Prostate gland (tissue), 2 donors: ENCODE measurements at regions not wholly inside any gene's neighbourhood (a gene's known extent, or its start where the extent isn't known, plus 50 kb on each side); places are given as distances from the start of the nearest gene placed in this dataset.

ENCODE experiments used
- CTCF ChIP-seq, 4 experiments: fragments of 200-600 bp in 2 of 4; fragments of 450-650 bp in 2 of 4; sonication (generic) in 2 of 4; IDR thresholded peaks; 1 replicate in 3 of 4; 2 replicates in 1 of 4; pipeline ENCODE4 v1.5.1; 2016 to 2019; ENCODE audit warnings: antibody characterized with exemption in 4 of 4, mild to moderate bottlenecking in 2 of 4, moderate library complexity in 2 of 4
- POLR2A ChIP-seq: fragments of 450-650 bp; IDR thresholded peaks from one replicate; pipeline ENCODE4 v1.6.1; 2016; ENCODE audit warnings: antibody characterized with exemption, mild to moderate bottlenecking
- POLR2AphosphoS5 ChIP-seq: sonication (generic); formaldehyde crosslinking; IDR thresholded peaks from one replicate; pipeline ENCODE4 v1.6.1; 2017; ENCODE audit warnings: antibody characterized with exemption

DNA sequence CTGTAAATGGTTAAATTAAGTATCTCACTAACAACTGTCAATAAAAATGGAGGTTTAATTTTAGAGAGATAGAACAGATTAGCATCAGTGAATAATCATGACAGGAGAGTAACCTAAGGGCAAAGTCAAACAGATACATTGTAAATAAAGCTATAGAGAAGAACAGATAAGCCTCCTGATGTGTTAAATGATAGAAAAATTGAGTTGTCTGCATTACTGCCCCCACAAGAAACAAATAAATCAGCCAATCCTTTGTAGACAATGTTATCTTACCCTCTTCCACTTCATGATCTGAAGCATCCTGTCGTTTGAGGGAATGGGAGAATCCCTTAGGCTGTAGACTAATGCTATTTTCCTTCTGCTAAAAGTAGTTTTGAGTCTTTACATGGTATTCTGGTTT lies 147.8 kb downstream of the PCDH18 start:
- TF ChIP-seq CTCF (IDR thresholded peaks at IDR 0.05) = no peak
- TF ChIP-seq POLR2A = no peak
- TF ChIP-seq POLR2AphosphoS5 = no peak
